GM18873 (cell line): ENCODE measurements at regions not wholly inside any gene's neighbourhood (a gene's known extent, or its start where the extent isn't known, plus 50 kb on each side); places are given as distances from the start of the nearest gene placed in this dataset.
"Not testable (repeated sequence)": the region's sequence is repeated elsewhere in the genome, so short reads cannot be mapped to it uniquely, and the experiment has no call there.

Experiments
- ATAC-seq: cut with Tn5 transposase; IDR thresholded peaks from one replicate; pipeline ENCODE4 v1.9.1; 2021; ENCODE audit warnings: mild to moderate bottlenecking, moderate library complexity, moderate number of reproducible peaks; ENCODE audit not compliant: unreplicated experiment, low FRiP score

- ATAC-seq = no peak
These were observed 1740.9 kb downstream of the EFNA5 start for GRCh38 chr5:105929858-105930257.

GRCh38 chr5:105924366-105924765 is 1746.4 kb downstream of the EFNA5 start:
- no peak for ATAC-seq

GRCh38 chr5:105922574-105922973 is 1748.2 kb downstream of the EFNA5 start:
- ATAC-seq = no peak

- no peak for ATAC-seq
These were observed 1748.7 kb downstream of the EFNA5 start for GRCh38 chr5:105922080-105922479.

GRCh38 chr5:105917189-105917588 is 1753.5 kb downstream of the EFNA5 start:
- ATAC-seq = no peak

- no peak for ATAC-seq
These were observed 1763.7 kb downstream of the EFNA5 start for GRCh38 chr5:105907016-105907415.

GRCh38 chr5:105905392-105905791 is 1765.3 kb downstream of the EFNA5 start:
- ATAC-seq = no peak

GRCh38 chr5:105903069-105903468 is 1767.7 kb downstream of the EFNA5 start:
- no peak for ATAC-seq

- no peak for ATAC-seq
These were observed 1771.0 kb downstream of the EFNA5 start for GRCh38 chr5:105899726-105900125.

GRCh38 chr5:105898183-105898582 is 1772.6 kb downstream of the EFNA5 start:
- ATAC-seq = no peak

- ATAC-seq = no peak
These were observed 1785.5 kb downstream of the EFNA5 start for GRCh38 chr5:105885266-105885665.

- ATAC-seq = no peak
These were observed 1787.7 kb downstream of the EFNA5 start for GRCh38 chr5:105882956-105883481.

- no peak for ATAC-seq
These were observed 1792.3 kb downstream of the EFNA5 start for GRCh38 chr5:105878402-105878801.

GRCh38 chr5:105877592-105877991 is 1793.1 kb downstream of the EFNA5 start:
- ATAC-seq = no peak

GRCh38 chr5:105874316-105874715 is 1796.4 kb downstream of the EFNA5 start:
- ATAC-seq = no peak

GRCh38 chr5:105872569-105873270 is 1798.0 kb downstream of the EFNA5 start:
- ATAC-seq = no peak

- ATAC-seq = no peak
These were observed 1802.5 kb downstream of the EFNA5 start for GRCh38 chr5:105868038-105868780.

GRCh38 chr5:105865834-105866233 is 1804.9 kb downstream of the EFNA5 start:
- no peak for ATAC-seq

GRCh38 chr5:105859350-105859749 is 1811.4 kb downstream of the EFNA5 start:
- not testable (repeated sequence) for ATAC-seq

- ATAC-seq = no peak
These were observed 1821.0 kb downstream of the EFNA5 start for GRCh38 chr5:105849701-105850100.

GRCh38 chr5:105840800-105841199 is 1829.9 kb downstream of the EFNA5 start:
- ATAC-seq = no peak

- no peak for ATAC-seq
These were observed 1833.8 kb downstream of the EFNA5 start for GRCh38 chr5:105836887-105837286.
